ENCODE measurements at regions not wholly inside any gene's neighbourhood (a gene's known extent, or its start where the extent isn't known, plus 50 kb on each side); places are given as distances from the start of the nearest gene placed in this dataset.

DNA sequence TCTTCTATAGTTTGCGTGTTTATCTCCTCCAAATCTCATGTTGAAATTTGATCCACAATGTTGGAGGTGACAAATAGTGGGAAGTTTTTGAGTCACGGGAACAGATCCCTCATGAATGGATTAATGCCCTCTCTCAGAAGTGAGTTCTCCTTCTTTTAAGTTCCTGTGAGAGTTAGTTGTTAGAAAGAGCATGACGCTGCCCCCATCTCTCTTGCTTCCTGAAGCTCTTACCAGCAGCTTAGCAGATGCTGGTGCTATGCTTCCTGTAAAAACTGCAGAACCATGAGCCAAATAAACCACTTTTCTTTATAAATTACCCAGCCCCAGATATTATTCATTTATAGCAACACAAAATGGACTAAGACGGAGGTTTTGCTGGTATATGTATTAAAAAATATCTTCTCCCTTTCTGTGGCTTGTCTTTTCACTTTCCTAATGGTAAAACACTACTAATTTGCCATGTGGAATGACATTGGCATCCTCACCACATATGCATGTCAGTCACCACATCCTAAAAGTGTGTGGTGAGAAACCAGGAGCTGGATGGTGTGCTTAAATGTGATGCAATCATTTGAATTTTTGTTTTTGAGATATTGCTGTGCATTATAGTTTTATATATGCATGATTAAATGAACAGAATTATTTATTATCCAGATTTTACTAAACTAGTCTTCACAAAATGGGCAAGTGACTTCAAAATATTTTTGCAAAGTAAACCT lies 449.3 kb downstream of the ADAMTS20 start:
- intact Hi-C loops (cut with DNase I) = no loop called here

DNA sequence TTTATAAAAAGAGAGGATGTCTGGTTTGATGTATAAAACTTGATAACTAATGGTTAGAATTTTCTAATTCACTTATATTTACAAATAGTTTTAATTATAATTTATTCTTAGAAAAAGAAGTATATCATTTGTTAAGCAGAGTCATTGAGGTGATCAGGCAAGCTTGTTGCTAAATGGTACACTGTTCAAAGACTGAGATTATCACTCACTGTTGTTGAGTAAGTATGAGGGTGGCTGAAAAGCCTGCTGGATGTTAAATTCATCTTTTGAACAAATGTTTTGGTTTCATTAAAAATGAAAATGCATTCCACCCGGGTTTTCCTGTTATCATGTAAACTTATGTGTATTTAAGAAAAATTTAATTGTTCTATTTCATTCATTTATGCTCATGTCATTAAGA lies 451.8 kb downstream of the ADAMTS20 start:
- intact Hi-C loops (cut with DNase I) = no loop called here
- no peak for DNase-seq

More for the DNA sequence above, 449.3 kb downstream of the ADAMTS20 start:
- no peak for DNase-seq

DNA sequence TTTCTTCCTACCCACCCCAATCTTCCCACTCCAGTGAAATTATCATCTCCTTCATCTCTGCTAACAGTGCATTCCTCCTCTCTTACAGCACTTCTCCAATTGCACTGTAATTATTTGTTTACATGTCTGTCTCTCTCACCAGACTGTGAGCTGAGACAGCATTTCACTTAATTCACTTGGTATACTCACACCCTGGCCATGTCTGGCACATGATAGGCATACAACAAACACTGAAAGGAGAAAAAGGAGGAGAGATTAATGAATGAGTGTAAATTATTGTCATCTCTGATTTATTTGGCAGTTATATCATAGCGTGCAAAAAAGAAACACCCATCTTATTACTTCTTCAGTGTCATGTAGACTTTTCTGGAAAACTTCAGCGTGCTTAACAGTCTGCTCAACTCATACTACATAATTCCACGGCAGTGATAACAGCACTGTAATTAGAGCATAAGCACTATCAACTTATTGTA lies 452.3 kb downstream of the ADAMTS20 start:
- intact Hi-C loops (cut with DNase I) = no loop called here

DNA sequence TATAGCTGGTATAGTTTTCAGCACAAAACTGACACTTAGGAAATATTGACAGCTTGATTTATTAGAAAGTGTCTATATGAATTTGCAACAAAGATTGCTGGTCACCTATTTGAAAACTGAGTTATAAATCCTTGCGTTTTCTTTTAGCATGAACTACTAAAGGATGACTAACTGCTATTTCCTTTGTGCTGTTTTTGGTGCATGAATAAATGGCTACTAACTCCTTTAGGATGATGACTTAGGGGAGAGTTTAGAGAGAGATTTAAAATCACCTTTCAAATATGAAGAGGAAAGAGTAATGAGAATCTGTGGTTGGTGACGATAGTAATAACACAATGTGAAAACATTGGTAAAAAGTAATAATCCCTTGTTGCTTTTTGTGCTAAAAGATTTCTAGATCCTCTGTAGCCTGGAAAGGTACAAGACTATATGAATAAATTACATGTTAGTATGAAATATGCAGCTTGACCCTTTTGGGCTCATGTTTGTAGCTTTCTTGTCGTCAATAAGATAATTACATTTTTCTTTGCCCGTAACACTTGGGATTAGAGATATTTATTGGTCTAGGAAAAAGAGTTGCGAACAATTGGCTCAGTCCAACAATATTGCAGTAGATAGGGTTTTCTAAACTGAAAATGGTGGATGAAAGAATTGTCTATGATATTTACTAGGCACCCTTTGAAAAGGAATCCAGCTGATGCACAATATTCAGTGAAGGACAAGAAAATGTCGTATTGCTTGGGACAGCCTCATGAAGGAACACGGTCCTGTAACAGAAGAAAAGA lies 453.0 kb downstream of the ADAMTS20 start:
- intact Hi-C loops (cut with DNase I) = no loop called here
- no peak for DNase-seq

More for the DNA sequence above, 452.3 kb downstream of the ADAMTS20 start:
- no peak for DNase-seq

DNA sequence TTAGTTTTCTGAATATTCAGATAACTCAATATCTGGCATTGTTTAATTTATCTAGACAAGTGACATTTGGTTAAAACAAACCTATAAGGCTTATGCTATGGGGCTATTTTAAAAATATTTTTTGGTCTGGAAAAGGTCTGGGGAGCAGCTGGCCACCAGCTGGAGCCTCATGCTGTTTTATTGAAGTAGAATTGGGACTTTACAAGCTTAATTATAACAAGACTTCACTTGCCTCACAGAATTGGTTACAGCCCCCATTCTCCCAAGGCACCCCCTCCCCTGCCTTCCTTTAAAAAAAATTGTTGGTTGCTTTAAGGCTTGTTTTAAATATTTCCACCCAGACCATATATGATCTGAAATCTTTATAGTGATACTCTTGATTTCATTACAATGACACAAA lies 453.9 kb downstream of the ADAMTS20 start:
- intact Hi-C loops (cut with DNase I) = no loop called here
- DNase-seq = no peak

DNA sequence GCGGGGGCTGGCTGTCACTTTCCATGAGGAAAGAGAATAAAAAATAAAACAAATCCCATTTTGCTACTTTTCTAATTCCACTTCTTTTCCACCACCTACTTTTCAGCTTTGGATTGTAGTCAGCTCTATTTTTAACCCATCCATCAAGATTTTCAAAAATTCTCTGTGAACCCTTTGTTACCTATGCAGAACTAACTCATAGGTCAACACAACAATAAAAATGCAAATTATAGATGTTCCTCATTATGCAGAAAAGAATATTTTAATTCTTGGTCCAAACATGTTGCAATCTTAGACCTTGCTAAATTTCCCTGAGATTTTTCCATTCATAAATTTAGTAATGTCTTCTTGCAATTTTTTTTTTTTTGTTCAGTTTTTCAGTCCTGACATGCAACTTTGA lies 454.5 kb downstream of the ADAMTS20 start:
- intact Hi-C loops (cut with DNase I) = no loop called here
- no peak for DNase-seq

DNA sequence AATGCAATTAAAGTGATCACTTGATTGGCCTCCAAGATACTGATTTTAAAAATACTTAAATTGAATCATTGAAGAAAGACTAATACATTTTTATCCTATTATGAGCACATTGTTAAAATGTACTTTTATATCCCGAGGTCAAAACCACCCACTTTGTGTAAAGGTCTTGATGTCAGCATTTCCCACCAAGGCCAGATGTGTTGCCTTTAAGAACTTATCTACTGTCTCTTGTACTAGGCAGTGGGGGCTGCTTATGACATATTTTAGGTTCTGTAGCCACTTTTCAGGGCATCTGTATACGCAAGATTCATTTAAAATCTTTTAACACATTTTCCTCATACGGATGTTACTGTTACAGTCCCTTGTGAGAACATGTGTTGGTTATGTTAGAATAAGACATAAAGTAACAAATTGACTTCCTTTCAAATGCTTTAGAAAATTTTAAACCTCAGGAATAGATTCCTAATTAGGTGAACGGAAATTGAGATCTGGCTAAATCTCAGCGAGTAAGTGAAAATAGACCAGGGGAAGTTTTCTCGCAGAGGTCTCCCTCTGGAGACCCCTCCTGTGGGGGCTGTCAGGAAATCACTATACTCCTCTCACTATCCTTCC lies 456.2 kb downstream of the ADAMTS20 start:
- intact Hi-C loops (cut with DNase I) = no loop called here
- DNase-seq = no peak

DNA sequence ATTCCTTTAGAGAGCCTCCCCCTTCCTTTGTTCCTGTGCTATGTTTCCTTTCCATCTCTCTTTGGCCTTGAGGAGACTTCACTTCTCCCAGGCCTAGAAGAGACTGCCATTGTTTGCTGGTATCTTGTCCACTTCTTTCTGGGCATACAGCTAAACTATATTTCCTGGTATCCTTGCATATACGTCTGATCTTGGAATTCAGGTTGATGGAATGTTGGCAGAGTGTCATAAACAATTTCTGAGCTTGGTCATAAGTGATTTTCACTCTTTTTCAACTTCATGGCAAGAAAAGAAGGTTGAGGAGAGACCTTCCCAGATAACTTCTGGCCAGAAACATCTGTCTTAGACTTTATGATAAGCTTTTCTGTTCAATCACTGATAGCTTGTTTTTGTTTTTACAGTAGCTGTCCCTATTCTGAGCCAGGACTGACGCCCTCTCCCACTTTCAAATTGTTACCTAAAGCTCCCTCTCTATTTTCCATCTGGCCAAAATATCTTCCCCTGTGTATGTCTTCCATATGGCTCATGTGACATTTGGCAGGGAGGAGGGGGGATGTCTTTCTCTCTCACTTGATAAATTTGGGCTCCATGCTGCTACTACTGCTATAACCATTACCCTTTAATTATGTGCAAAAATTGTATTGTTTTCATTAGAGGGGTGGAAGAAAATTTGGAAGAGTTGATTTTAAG lies 457.0 kb downstream of the ADAMTS20 start:
- intact Hi-C loops (cut with DNase I) = no loop called here
- DNase-seq = no peak

DNA sequence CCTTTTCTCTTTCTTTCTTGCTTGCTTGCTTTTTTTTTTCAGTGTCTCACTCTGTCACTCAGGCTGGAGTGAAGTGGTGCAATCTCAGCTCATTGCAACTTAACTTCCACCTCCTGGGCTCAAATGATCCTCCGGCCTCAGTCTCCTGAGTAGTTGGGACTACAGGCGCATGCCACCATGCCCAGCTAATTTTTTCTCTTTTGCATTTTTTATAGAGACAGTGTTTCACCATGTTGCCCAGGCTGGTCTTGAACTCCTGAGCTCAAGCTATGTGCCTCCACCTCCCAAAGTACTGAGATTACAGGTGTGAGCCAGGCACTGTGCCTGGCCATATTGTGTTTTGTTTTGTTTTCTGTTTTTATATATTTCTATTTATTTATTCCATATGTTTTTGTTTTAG lies 461.0 kb downstream of the ADAMTS20 start:
- DNase-seq = no peak
- intact Hi-C loops (cut with DNase I) = no loop called here

DNA sequence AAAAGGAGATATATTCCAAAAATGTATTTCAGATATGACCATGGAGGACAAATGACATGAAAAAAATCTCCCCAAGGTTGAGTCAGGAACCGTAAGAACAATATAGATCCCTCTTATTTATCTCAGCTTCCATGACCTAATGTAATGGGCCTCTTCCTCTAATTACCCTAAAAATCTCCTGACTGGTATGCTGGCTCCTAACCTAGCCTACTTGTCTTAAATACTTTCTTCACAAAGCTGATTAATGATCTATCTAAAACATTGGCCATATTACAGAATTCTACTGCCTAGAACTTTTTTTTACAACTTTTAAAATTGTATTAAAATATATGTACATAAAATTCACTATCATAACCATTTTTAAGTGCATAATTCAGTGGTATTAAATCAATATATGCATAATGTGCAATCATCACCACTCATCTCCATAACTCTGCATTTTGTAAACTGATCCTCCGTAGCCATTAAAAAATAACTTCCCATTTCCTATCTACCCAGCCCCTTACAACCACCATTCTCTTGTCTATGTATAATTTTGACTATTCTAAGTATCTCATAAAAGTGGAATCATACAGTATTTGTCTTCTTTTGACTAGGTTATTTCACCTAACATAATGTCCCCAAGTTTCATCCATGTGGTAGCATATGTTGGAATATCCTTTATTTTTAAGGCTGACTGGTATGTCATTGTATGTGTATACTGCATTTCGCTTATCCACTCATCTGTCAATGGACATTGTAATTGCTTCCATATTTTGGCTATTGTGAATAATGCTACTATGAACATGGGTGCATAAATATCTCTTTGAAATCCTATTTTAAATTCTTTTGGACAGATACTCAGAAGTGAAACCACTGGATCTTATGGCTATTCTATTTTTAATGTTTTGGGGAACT lies 464.6 kb downstream of the ADAMTS20 start:
- DNase-seq = no peak
- intact Hi-C loops (cut with DNase I) = no loop called here

DNA sequence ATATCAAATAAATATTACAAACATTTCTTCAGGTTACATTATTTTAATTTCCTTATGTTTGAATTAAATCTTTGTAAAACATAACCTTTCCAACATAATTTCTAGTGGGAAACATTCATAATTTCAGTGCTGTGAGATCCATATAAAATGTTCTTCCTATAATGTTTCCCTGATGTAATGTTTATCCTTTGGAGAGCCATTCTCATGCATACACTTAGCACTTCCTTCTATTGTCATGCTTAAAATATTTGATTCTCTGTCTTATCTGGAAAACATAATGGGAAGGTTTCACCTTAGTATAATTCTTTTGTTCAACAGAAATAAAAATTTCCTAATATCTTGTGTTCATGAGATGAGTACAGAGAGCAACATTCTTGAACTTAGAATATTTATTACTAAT lies 472.5 kb downstream of the ADAMTS20 start:
- intact Hi-C loops (cut with DNase I) = no loop called here
- DNase-seq = no peak

DNA sequence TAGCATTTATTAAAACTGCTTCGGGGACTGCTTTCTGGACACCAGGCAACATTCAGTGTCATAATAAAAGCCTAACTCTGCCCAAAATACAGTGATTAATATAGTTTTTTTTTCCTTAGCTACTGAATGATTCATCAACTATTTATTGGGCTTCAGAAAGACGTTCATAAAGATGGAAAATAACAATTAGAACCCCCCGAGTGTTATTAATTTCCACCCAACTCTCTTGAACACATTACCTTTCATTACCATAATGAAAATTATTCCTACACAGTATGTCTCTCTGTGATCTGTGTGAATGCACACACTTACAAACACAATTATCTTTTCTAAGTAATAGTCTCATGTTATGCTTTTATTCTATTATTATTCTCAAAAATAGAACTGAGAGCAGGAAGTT lies 473.0 kb downstream of the ADAMTS20 start:
- DNase-seq = no peak
- intact Hi-C loops (cut with DNase I) = no loop called here

DNA sequence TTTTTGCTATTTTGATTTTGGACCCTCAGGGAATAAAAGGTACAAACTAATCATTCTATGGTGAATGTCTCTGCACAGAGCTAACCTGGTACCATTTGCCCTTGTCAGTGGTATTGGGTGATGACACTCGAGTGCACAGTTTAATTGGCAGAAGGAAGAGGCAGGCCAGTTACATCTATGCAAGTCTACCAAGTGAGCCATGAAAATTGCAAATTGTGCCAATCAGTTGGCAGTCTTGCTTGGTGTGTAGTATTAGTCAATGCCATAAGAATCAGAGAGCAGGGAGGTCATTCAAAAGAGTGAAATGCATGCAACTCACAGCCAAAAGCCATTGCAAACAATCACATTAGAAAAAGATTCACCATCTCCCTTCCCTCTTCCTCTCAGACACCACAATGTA lies 479.6 kb downstream of the ADAMTS20 start:
- no peak for DNase-seq
- intact Hi-C loops (cut with DNase I) = no loop called here

DNA sequence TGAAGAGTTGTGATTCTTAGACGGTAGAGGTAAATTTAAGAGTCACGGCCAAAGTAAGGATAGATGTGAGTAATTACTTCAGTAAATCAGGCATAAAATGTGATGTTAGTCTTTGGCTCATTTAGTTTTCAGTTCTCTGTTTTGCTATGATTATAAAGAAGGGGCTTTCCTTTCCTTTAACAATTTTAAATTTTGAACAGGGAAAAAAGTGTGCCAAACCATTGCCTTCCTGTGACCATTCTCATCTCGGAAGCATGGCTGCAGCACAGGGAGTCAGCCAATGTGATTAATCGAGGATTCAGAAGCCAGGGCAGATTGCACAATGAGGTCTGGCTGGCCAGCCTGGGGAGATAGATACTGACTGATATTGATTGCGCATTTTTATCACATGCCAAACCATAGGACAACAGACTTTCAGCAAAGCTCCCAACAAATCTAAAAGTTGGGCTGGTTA lies 480.2 kb upstream of the PRICKLE1 start:
- no peak for DNase-seq
- intact Hi-C loops (cut with DNase I) = no loop called here

DNA sequence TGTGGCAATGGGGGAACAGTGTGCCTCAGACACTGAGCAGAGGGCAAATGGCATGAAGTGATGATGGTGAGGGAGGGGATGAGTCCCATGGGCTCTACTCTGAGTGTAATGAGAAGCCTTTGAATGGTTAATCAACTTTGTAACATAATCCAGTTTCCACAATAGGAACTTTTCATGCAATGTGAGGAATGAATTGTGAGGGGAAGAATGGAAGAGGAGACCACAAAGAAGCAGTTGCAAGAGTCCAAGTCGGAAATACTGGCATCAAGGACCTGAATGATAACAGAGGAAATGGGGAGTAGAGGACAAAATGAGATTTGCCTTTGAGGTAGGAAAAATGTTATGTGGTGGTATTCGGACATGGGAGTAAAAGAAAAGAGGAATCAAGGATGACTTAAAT lies 476.9 kb upstream of the PRICKLE1 start:
- no peak for DNase-seq
- intact Hi-C loops (cut with DNase I) = no loop called here

DNA sequence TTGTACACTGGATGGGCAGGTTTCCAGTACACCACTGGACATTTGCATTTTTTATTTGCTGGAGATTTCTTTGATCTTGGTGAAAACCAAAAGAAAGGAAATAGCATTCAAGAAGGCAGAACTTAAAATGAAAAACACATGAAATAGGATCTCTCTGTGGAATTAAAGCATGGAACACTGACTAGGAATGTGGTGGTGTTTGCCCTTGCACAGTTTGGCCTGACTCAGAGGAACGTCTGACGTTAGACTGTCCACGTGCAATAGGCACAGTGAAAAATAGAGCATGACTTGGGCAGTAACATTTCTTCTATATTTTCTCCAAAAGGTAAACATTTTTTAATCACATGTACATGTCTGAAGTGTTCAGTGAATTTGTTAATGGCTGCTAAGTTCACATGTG lies 474.1 kb upstream of the PRICKLE1 start:
- DNase-seq = no peak
- intact Hi-C loops (cut with DNase I) = no loop called here

DNA sequence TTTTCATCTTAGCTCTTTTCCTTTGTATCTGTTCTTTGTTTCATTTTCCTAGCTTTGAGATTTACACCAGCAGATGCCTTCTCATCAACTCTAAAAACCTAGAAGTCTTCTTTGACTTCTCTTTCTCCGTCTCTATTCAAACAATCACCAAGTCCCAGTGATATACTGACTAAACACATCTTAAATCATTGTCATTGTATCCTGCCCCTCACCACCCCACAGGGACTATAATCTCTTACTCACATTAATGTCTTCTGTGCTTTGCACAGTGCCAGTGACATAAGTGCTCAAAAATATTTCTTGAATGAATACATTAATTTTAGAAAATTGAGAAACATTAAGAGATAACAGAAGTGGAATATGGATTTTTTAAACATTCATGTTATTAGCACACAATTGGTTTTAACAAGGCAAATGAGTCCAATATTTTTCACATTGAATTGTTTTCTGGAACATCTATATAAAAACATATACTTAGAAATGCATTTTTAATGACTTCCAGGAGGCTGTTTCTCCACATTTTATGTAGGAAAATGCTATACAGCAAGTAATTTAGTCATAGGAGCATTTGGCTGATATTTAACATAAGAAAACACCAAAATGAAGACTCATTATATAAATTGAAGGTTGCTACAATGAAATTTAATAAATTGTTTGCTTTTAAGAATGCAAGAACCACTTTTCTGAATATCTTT lies 472.8 kb upstream of the PRICKLE1 start:
- intact Hi-C loops (cut with DNase I) = no loop called here
- no peak for DNase-seq

DNA sequence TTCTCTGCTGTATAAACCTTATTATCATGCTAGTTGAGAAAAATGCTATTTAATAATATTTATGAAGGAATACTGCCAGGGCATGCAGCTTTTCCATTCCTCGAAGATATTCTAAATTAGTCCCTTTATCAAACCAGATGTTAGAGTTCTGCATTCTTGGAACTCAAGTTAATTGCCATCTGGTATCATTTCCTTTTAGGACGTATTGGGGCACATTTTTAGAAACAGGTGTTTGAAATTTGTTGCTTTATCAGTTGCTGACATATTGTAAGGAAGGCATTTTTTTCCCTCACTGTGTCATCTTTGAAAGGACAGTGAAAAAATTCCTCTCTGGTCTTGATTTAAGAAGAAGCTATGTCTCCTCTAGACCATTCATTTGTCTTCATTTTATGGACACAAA lies 471.2 kb upstream of the PRICKLE1 start:
- DNase-seq = no peak
- intact Hi-C loops (cut with DNase I) = no loop called here

DNA sequence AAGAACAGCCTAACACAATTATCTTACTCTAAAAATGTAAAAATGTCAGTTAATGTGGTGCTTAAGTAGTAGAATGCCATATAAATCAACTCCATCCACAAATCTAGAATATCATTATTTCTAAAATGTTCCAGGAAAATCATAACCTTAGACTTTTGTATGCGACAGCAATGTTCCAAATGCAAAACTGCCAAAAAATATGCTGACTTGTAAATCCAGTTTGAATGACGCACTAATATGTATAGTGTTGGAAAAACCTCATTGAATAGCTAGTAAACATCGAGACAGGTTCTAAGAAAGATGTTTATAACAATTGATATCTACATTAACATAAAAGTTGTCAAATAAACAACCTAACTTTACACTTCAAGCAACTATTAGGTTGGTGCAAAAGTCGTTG lies 469.1 kb upstream of the PRICKLE1 start:
- no peak for DNase-seq
- intact Hi-C loops (cut with DNase I) = no loop called here

All from posterior cingulate gyrus (tissue), 11 donors.